HG03575 (cell line): ENCODE measurements at regions not wholly inside any gene's neighbourhood (a gene's known extent, or its start where the extent isn't known, plus 50 kb on each side); places are given as distances from the start of the nearest gene placed in this dataset.
"Not testable (repeated sequence)": the region's sequence is repeated elsewhere in the genome, so short reads cannot be mapped to it uniquely, and the experiment has no call there.

Experiments used
- ATAC-seq: cut with Tn5 transposase; IDR thresholded peaks from one replicate; pipeline ENCODE4 v1.9.1; 2021; ENCODE audit not compliant: unreplicated experiment, insufficient number of reproducible peaks, low FRiP score; ENCODE audit errors: extremely low read depth

GRCh38 chr2:7133521-7133920, 216.3 kb downstream of the RNF144A start:
- ATAC-seq, result no peak

DNA sequence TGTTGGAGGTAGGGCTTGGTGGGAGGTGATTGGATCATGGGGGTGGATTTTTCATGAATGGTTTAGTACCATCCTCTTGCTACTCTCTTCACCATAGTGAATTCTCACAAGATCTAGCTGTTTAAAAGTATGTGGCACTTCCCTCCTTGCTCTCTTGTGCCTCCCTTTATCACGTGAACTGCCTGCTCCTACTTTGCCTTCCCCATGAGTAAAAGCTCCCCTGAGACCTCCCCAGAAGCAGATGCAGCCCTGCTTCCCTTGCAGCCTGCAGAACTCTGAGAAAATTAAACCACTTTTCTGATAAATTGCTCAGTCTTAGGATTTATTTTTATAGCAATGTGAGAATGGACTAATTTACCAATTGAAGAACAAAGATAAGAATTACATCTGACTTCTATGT, 223.1 kb downstream of the RNF144A start:
- no peak for ATAC-seq

DNA sequence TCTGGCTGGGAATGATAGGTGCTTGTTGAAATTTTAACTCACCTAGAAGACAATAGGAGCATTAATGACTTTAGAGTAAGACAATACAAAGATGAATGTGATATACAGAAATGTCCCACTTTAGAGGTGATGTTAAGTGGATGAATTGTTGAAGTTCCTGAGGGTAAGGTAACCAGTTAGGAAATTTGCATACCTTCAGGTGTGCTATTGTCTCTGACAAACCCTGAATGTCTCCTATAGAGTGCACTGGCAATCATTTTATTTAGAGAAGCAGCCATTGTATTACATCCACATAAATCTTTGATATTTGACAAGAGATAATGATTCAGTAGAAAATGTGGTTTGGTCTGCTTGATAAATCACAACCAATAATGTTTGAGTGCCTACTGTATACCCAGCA, 228.5 kb downstream of the RNF144A start:
- no peak for ATAC-seq

GRCh38 chr2:7146151-7146550, 228.9 kb downstream of the RNF144A start:
- ATAC-seq, result no peak

DNA sequence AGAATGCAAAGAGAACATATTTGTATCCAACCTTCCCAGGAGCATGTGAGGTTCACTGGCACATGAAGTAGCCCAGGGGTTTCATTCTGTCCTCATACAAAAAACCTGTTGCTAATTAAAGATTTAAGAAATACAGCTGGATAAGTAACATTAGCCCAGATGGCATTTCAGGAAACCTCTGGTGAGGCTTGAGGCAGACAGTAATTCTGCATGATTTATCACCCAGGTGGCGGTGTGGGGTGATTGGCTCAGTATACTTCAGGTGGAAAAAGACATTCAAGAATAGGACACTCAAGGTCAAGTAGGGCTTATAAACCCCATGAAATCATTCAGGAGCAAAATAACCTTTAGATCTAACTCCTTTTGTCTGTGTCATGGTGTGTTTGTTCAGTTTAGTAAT, 237.4 kb downstream of the RNF144A start:
- ATAC-seq, result no peak

GRCh38 chr2:7161501-7161900, 244.3 kb downstream of the RNF144A start:
- no peak for ATAC-seq

- ATAC-seq, result no peak
Measured at GRCh38 chr2:7165736-7166135, 248.5 kb downstream of the RNF144A start.

DNA sequence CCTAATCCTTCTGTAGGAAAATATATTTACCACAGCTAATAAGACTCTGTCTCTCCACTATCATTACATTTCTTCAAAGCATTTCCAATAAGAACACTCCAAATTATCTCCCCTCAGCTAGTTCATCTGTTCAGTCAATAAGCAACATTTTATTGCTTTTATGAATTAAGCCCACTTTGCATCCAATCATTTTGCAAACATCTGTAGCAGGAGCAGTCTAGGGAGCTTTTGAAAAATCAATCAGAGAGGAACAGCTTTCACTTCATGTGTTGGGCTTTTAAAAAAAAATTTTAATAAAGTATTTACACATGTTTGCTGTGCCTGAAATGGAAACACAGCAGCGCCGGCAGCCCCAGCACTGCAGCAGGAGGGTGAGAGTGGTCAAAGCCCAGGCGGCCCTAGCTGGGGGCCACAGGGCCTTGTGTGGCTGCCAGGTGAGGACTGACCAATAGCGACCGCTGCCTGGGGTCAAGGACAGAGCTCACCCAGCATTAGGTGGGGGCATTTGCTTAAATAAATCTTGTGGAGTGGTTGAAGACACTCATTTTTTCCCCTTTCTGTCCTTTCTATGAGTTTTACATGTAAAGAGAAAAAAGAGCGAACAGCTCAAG, 250.7 kb downstream of the RNF144A start:
- no peak for ATAC-seq

DNA sequence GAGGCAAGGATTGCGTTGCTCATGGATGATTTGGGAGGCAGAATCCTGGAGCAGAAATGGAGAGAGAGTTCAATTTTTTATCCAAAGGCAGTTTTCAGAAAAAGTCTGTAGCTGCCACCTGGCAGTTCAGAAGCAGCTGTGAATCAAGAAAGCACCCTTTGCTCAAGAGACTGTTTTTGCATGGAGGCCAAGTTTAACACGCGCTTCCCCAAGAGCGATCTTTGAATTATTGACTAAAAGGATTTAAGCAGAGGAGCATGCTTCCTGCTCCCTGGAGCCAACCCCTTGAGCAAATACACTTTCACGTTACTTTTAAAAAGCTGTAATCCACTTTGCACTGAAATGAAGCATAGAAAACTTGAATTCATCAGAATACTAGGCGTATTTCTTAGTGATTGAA, 252.4 kb downstream of the RNF144A start:
- ATAC-seq, result no peak

DNA sequence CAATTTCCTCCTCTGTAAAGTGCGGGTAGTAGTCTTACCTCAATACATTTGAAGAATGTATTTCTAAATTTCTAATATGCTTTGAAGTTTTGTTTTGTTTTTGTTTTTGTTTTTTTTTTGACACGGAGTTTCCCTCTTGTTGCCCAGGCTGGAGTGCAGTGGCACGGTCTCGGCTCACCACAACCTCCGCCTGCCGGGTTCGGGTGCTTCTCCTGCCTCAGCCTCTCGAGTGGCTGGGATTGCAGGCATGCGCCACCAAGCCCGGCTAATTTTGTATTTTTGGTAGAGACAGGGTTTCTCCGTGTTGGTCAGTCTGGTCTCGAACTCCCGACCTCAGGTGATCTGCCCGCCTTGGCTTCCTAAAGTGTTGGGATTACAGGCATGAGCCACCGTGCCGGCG, 261.8 kb downstream of the RNF144A start:
- ATAC-seq, result not testable (repeated sequence)

GRCh38 chr2:7180638-7181370, 263.6 kb downstream of the RNF144A start:
- ATAC-seq, result no peak

DNA sequence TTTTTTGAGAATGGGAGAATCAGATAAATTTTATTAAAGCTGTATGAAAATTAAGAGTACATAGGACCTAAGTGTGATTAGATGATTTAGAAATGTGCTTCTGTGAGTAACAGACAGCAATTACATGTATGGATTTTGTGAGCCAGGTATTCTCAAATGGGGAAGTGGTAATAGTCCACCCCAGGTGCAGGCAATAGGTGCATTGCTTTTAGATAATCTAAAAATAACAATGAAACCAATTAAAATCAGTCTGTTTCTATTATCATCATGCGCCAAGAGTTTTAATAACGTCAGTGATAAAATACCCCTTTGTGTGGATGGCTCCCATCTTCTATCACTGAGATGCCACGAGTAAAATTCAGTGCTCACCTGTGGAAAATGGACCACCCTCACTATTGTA, 265.3 kb downstream of the RNF144A start:
- no peak for ATAC-seq

DNA sequence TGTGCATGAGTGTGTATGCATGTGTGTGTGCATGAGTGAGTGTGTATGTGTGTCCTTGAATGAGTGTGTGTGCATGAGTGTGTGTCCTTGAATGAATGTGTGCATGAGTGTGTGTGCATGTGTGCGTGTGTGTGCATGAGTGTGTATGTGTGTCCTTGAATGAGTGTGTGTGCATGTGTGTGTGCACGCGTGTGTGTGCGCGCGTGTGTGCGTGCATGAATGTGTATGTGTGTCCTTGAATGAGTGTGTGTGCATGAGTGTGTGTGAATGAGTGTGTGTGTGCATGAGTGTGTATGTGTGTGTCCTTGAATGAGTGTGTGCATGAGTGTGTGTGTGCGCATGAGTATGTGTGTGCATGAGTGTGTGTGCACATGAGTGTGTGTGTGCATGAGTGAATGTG, 271.9 kb downstream of the RNF144A start:
- ATAC-seq, result no peak

DNA sequence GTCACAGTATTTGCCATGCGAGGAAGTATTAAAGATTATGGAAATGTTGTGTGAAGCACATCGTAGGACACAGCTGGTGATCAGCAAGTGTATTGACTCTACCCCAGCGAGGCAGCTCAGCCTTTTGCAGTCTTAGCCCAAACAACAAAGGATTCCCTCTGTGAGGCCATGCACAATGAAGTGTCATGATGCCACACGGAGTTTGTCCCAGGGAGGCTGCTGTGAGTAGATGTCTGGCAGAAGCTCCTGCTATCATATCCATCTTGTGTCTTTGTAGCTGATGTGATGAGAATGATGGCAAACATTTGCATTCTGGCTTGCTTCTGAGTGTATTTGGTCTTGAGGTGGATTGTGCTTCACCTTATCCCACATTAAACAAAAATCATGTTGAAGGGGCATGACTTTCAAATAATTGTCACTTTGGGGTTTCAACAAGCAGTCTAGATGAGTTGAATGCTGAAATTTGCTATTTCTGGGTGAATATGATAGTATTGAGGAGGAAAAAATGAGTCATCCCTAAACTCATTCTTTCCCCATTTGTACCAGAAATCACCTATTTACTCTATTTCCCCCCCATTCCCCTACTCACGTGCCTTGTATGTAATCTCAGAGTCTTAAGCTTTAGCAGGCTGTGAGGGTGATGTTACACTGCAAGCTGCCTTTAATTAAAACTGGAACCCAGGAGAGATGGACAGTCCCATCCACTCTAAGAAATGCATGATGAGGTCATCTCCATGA, 273.5 kb downstream of the RNF144A start:
- no peak for ATAC-seq

DNA sequence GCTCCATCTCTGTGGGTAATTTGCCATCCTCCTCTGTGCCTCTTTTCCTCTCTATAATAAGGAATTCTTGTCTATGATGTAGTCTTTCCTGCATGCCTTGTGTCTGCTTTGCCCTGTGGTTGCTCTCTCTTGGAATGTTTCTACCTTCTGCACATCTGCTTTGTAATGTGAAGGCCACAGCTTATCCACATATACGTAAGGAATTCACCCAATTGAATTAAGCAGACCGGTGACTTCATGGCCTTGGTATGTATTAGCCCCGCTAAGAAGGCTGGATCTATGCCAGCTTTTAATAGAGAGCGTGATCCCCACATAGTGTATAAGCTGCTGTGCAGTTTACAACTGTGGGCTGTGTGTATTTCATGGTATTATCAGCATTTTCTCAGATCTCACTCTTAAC, 274.7 kb downstream of the RNF144A start:
- ATAC-seq, result no peak

- no peak for ATAC-seq
Measured at GRCh38 chr2:7193457-7193856, 276.2 kb downstream of the RNF144A start.

GRCh38 chr2:7194950-7195349, 277.7 kb downstream of the RNF144A start:
- ATAC-seq, result no peak

GRCh38 chr2:7196883-7197282, 279.7 kb downstream of the RNF144A start:
- ATAC-seq, result no peak

DNA sequence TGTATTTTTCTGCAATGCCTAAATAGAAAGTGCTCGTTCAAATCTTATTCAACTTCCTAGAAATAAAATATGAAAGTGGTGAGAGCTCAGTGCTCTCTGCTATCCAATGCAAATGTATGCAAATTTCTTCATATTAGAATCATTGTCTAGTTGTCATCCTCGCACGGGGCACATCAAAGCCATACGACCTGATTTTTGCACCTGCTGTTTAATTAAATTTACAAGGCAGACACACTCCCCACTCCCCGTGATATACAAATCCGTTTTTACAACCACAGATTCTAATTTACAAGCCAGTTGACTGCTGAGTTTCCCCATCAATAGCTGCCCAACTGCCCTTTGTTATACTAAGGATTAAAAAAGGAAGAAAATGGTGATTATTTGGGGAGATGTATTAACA, 284.6 kb downstream of the RNF144A start:
- ATAC-seq, result no peak

GRCh38 chr2:7203056-7203467, 285.9 kb downstream of the RNF144A start:
- ATAC-seq, result no peak
